Chondrocyte (in vitro differentiated cells): ENCODE measurements at regions not wholly inside any gene's neighbourhood (a gene's known extent, or its start where the extent isn't known, plus 50 kb on each side); places are given as distances from the start of the nearest gene placed in this dataset.

Experiments used
- DNase-seq: peaks from one replicate; pipeline ENCODE4 v3.0.0; 2021; ENCODE audit warnings: mixed read lengths, low spot score
- H3K27ac Mint-ChIP-seq: one replicate; pipeline ENCODE4 v1.8.0; 2021; ENCODE audit warnings: mild to moderate bottlenecking, moderate library complexity, mixed read lengths; ENCODE audit not compliant: unreplicated experiment
- H3K27me3 Mint-ChIP-seq: 2 replicates; pipeline ENCODE4 v1.8.0; 2021; ENCODE audit warnings: low read depth, mixed read lengths
- H3K36me3 Mint-ChIP-seq: 2 replicates; pipeline ENCODE4 v1.8.0; 2021; ENCODE audit warnings: low read depth, mixed read lengths
- H3K4me1 Mint-ChIP-seq: 2 replicates; pipeline ENCODE4 v1.8.0; 2021; ENCODE audit warnings: low read depth, mild to moderate bottlenecking, mixed read lengths
- H3K4me3 Mint-ChIP-seq: one replicate; pipeline ENCODE4 v1.8.0; 2021; ENCODE audit warnings: mild to moderate bottlenecking, moderate library complexity, mixed read lengths; ENCODE audit not compliant: unreplicated experiment
- H3K9me3 Mint-ChIP-seq: 2 replicates; pipeline ENCODE4 v1.8.0; 2021; ENCODE audit warnings: low read depth, mixed read lengths
- CTCF ChIP-seq: fragments of 200-600 bp; sonication (generic); IDR thresholded peaks from 2 replicates; pipeline ENCODE4 v1.5.0; 2021; ENCODE audit warnings: antibody characterized with exemption, mild to moderate bottlenecking, moderate library complexity

GRCh38 chr4:107391630-107392028 is 328.4 kb downstream of the PAPSS1 start:
- no peak for DNase-seq
- Mint-ChIP-seq H3K9me3 (no peaks in the 10 kb centered on the region), H3K27me3 (no peaks in the 10 kb centered on the region), H3K27ac (no peak overlapping the region), H3K36me3 (no peaks in the 10 kb centered on the region), H3K4me1 (peaks cover 28% of the 10 kb centered on the region), H3K4me3 (no peak overlapping the region)
- no peak for TF ChIP-seq CTCF

GRCh38 chr4:107391009-107391629 is 328.9 kb downstream of the PAPSS1 start:
- H3K27me3 Mint-ChIP-seq: no peaks in the 10 kb centered on the region
- H3K27ac Mint-ChIP-seq: no peak overlapping the region
- peaks cover 28% of the 10 kb centered on the region for H3K4me1 Mint-ChIP-seq
- no peak overlapping the region for H3K4me3 Mint-ChIP-seq
- H3K9me3 Mint-ChIP-seq: no peaks in the 10 kb centered on the region
- TF ChIP-seq CTCF: no peak
- no peak for DNase-seq
- H3K36me3 Mint-ChIP-seq: no peaks in the 10 kb centered on the region

- H3K4me1 Mint-ChIP-seq: peaks cover 28% of the 10 kb centered on the region
- H3K4me3 Mint-ChIP-seq: no peak overlapping the region
- DNase-seq: no peak
- H3K9me3 Mint-ChIP-seq: no peaks in the 10 kb centered on the region
- H3K36me3 Mint-ChIP-seq: no peaks in the 10 kb centered on the region
- no peaks in the 10 kb centered on the region for H3K27me3 Mint-ChIP-seq
- H3K27ac Mint-ChIP-seq: no peak overlapping the region
- no peak for TF ChIP-seq CTCF
These were observed 330.1 kb downstream of the PAPSS1 start for GRCh38 chr4:107389965-107390364.

- no peak for DNase-seq
- TF ChIP-seq CTCF: no peak
- Mint-ChIP-seq H3K4me1 (peaks cover 28% of the 10 kb centered on the region), H3K27me3 (no peaks in the 10 kb centered on the region), H3K36me3 (no peaks in the 10 kb centered on the region), H3K4me3 (no peak overlapping the region), H3K9me3 (no peaks in the 10 kb centered on the region), H3K27ac (no peak overlapping the region)
These were observed 331.2 kb downstream of the PAPSS1 start for GRCh38 chr4:107388736-107389274.

GRCh38 chr4:107380836-107381438 is 339.1 kb downstream of the PAPSS1 start:
- H3K4me3 Mint-ChIP-seq: no peak overlapping the region
- H3K27me3 Mint-ChIP-seq: no peaks in the 10 kb centered on the region
- no peak for TF ChIP-seq CTCF
- H3K4me1 Mint-ChIP-seq: peaks cover 14% of the 10 kb centered on the region
- H3K36me3 Mint-ChIP-seq: peaks cover 2% of the 10 kb centered on the region
- no peak for DNase-seq
- H3K27ac Mint-ChIP-seq: no peak overlapping the region
- H3K9me3 Mint-ChIP-seq: peaks cover 2% of the 10 kb centered on the region
